RKO (cell line): ENCODE measurements at regions not wholly inside any gene's neighbourhood (a gene's known extent, or its start where the extent isn't known, plus 50 kb on each side); places are given as distances from the start of the nearest gene placed in this dataset.

ENCODE experiments used
- DNase-seq: peaks from one replicate; pipeline ENCODE4 v3.0.0-alpha.2; 2016; ENCODE audit warnings: low spot score

DNA sequence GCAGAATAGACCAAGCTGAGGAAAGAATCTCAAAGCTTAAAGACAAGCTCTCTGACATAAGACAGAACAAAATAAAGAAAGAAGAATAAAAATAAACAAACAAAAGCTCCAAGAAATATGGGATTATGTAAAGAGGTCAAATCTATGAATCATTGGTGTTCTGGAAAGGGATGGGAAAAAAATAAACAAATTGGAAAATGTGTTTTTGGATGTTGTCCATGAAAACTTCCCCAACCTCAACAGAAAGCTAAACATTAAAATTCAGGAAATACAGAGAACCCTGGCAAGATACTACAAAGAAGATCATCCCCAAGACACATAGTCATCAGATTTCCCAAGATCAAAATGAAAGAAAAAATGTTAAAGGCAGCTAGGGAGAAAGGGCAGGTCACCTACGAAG lies 662.0 kb upstream of the CDH18 start:
- no peak for DNase-seq

DNA sequence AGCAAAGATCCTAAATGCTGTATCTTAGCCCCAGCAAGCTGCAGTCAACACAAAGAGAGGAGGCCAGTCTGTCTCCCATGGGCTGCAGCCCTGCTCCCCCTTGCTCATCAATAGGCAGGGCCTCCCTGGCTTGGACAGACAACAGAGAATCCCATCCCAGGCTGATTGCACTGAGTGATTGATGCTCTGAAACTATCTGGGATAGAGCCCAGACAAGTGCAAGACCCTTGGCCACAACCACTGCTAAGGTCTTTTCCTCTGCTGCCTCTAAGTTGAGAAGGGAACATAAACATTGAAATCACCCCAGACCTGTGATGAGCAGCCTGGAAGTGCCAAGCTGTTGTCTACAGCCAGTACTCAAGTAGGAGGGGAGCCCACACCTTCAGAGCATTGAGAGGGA lies 661.0 kb upstream of the CDH18 start:
- DNase-seq = no peak

DNA sequence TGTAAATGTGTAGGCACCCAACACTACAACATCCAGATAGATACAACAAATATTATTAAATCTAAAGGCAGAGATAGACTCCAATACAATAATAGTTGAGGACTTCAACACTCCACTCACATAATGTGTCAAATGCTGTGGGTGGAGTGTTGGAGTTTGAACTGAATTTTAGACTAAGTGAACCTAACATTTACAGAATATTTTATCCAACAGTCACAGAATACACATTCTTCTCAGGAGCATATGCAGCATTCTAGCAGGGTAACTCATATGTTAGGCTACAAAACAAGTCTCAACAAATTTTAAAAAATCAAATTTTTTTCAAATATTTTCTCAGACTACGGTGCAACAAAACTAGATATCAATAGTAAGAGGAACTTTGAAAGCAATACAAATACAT lies 648.7 kb upstream of the CDH18 start:
- DNase-seq = no peak

DNA sequence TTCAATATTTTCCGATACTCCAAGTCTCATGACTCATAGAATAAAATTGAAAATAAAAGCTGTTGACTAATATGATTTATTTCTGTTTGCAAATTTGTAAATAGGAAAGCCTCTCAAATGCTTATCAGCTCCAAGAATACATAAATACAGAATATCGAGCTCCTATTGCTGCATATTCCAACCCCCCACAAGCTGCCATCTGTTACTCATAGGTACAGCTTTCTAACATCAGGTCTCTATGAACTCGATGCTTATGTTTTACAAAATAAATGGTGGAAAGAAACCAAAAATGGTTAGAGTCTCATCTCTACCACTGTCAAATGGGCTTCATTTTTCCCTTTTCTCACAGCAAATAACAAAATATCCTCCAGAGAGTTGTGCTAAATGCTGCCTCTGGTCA lies 631.6 kb upstream of the CDH18 start:
- DNase-seq = no peak

DNA sequence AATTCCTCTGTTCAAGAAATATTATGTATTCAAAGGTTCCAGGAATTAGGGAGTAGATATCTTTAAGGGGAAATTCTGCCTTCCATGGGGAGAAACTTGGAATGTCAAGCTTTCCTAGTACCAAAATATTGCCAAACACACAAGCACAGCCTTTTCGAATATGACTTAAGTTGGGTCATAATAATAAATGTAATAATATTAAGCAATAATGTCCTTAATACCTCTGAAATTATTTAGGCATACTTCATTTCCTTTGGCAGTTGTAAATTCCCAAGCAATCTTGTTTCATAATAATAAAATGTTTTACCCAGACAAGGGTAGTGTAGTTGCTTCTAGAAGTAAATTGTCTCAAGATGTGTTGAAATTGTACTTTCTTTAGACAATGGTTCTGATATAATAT lies 630.3 kb upstream of the CDH18 start:
- no peak for DNase-seq

DNA sequence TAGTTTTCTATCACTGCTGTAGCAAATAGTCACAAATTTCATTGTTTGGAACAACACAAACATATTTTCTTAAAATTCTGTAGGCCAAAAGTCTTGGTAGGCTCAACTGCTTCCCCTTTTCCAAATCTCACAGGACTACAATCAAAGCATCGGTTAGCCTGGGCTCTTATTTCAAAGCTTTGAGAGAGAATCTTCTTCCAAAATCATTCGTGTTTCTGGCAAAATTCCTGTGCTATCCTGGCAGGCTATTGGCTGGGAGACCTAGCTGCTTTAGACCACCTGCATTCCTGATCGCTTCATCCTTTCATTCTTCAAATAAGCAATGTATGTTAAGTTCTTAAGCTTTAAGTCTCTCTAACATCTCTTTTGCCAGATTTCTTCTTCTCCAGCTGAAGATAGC lies 629.8 kb upstream of the CDH18 start:
- DNase-seq = no peak

DNA sequence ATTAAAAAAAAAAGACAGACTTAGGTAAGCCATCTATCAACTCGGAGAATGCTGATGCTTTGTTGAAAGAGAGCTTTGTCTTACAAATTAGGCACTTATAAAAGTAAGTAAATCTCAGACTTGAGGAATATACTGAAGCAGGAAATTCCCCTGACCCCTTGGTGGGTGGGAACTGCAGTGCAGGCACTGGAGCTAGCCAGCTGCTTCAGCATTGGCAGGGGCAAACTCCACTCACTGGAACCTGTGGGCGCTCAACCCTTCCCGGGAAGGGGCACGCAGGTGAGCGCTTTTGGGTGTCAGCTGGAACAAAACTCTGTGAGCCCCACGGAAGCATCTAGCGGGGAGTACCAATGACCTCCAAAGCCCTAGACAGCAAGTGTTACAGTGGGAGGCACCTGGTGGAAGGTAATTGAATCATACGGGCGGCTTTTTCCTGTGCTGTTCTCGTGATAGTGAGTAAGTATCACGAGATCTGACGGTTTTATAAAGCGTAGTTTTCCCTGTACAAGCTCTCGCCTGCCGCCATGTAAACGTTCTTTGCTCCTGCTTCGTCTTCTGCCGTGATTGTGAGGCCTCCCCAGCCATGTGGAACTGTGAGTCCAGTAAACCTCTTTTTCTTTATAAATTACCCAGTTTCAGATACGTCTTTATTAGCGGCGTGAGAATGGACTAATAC lies 628.0 kb upstream of the CDH18 start:
- DNase-seq = no peak

DNA sequence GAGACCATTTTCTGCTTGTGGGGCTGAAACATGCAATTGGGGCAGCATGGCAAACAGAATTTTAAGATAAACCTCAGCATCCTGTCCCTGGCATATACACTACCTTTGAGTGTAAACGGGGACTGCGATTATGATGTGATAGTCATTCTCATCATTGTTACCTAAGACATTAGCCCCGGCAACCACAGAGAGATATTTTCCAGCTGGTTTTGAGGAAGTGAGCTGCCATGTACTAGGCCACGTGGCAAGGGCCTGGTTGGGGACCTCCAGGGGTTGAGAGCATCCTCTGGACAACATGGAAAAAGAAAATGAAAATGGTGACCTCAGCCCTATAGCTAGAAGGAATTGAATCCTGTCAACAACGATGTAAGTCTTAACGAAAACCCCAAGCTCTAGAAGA lies 623.6 kb upstream of the CDH18 start:
- no peak for DNase-seq

DNA sequence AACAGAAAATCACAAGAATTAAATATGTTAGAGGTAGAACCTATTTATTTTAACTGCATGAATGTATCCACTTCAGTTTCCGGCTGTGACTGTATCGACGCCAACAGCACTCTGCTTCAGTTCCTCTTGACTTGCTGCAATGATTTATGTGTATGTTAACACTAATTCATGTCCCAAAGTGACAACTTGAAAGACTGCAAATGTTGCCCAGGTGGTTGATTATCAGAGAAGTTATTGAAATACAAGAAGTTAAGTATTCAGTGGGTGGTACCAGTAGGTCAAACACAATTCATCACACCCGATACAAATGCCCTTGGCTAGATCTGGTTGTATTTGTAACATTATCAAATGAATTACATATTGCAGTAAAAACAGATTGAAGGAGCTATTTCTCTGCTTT lies 622.7 kb upstream of the CDH18 start:
- no peak for DNase-seq

DNA sequence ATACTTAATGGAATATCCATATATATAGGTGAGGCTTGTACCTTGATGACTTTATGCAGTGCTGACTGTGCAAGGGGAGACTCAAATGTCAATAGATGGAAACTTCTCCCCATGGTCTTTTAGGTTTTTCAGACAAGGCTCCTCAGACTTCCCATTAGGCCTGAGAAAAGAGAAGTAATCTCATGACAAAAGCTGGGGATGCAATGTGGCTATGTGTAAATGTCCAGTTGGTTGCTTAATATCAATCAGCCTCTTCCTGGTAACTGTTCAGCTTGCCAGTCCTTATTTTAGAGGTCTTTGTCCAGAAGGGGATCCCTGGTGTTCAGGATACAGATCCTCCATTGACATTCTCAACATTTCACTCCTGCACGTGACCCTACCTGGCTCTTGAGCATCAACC lies 621.1 kb upstream of the CDH18 start:
- DNase-seq = no peak

DNA sequence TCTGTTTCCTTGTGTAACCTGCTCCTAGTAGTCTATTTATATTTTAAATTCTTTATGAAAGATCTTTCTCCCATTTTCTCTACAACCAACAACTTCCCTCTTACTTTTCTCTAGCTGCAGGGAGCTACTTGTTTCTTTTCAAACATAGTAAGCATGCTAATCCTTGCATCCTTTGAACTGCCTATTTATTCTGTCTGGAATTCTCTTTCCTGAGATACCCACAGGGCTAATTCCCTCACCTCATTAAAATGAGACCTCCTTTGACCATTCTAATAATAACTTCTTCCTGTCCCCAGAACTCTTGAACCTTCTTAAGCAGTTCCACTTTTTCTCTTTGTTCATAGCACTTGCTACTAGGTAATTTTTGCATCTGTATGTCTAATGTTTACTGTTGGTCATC lies 620.6 kb upstream of the CDH18 start:
- no peak for DNase-seq

DNA sequence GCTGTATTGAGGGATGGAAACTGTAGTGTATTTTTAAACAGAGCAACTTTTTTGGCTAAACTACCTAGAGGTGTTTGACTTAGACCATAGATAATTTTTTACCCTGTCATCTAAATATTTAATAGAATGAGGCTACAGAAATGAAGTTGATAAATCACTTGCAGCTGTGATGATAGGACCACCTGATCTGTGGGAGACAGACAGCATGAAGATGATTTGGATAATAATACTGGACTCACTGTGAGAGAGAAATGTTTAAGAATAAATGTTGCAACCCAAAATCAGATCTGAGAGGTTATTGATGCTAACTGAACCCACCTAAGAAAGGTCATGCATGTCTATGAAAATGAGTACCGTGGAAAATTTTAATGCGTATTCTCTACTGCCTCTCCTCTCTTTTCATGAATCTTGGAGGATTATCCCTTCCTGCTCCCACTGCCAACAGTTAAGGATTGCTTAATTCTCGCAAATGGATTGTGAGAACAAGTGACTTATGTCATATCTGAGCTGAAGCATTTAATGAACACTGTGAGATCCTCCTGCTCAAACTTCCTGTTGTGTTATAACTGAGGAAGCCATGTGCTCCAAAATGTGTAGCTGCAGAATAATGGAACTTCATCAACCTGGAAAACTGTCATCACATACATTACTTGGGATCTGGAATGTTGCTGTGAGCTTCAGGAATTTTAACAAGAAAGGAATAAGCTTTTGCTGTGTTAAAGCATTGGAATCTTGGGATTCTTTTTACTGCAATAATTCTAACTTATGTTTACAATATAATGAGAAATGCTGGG lies 617.9 kb upstream of the CDH18 start:
- DNase-seq = no peak

DNA sequence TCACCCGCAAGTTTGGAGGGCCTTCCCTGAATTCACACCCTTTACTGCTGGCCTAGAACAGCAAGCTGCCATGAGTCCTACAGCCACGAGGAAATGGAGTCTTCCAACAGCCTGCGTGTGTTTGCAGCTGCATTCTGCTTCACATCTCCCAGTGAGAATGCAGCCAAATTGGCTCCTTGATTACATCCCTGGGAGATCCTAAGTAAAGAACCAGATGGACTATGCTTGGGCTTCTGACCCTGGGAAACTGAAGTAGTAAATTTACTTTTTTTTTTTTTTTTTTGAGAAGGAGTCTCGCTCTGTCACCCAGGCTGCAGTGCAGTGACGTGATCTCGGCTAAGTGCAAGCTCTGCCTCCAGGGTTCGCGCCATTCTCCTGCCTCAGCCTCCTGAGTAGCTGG lies 617.0 kb upstream of the CDH18 start:
- no peak for DNase-seq

DNA sequence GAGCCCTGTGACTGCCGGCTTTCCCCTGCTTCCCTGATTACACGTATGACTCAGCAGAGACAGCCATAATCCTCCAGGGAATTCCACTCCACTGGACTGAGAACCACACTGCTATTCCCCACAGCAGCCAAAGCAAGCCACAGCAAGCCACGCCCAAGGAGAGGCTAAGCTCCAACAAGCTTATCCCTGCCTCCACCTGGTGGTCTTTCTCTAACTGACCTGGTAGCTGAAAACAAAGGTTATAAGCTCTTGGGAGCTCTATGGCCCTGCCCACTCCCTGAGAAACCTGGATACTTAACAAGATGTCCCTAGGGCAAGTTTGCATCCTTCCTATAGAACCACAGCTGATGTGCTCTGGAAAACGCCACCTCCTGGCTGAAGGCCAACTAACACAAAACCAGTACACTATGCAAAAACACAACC lies 613.7 kb upstream of the CDH18 start:
- DNase-seq = no peak

DNA sequence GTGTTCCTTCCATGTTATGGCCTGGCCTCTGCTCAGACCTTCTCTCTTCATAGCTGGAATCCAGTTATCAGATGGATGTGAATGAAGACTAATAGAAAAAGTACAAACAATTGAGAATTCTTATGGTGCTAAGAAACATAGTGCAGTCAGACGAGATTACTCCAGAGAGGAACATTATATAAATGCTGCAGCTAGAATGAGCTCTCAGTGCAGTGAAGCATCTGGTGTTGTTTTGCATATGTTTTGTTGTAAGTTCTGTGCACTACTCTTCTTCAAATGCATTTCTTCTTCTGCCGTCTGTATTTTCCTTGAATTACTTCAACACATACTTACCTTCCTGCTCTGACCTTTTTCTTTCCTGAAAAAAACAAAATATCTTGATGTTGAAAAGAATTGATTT lies 602.4 kb upstream of the CDH18 start:
- no peak for DNase-seq

DNA sequence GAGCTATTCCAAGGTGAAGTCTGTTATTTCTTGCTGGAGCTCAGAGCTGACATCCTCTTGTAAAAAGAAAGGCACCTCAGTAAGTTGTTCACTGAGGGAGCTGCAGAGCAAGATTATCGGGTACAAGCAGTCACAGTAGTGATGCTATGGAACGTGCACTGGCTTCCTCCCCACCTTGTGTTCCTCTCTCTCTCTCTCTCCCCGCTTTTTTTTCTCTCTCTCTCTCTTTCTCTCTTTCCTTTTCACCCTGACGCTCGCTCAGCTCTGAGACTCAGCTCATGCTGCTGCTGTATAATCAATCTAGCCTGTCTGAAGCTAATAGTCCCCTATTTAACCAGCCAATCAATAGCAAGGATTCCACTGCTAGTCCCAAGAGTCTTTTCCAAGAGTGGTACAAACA lies 587.6 kb upstream of the CDH18 start:
- DNase-seq = no peak

DNA sequence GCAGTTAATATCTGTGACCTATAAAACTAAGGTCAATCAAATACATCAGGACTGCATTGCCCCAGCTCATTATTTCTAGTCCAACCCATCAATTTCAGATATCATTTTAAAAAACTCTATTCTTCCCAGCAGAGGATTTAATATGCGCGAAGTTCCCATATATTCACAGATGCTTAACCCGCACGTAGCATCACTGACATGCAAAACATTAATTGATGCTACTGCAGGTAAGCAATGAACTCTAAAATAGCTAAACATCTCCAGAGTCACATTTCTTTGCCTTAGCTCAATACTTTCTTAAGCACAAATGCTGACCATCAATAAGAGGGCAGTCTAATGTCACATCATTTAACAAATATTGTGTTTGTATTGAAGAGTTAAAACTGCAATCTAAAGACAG lies 586.6 kb upstream of the CDH18 start:
- DNase-seq = no peak

DNA sequence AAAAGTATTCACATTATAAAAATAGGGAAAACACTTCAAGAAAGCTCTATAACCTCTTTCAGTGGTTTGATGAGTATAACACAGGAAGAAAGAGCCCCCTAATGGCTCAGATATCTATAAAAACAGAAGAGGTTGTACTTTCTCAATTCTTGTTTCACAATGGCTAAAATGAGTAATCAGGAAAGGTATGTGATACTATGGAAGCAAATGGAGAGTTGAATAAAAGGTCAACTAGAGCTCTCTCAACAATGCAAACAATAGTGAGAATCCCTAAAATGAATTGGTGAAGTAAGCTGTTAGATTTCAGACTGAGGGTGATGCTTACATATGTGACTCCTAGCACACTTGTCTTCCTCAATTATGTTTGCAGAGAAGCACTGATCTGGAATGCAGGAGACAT lies 584.6 kb upstream of the CDH18 start:
- DNase-seq = peak; percentile 77

DNA sequence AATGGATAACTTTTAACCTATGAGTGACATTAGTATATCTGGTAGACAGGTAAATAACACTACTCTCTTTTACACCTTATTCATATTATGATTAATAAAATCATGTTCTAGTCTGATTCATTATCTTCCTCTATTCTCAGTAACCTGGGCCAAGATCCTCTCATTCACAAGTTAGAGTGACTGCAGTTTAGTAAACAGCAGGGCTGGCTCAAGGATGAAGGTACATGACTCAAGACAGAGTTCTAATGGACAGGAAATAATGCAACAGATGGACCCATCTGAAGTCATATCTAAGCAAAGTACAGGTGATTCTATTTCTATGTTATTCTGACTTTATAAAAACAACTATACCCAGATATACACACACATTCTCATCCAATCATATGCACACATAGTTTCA lies 582.5 kb upstream of the CDH18 start:
- no peak for DNase-seq

DNA sequence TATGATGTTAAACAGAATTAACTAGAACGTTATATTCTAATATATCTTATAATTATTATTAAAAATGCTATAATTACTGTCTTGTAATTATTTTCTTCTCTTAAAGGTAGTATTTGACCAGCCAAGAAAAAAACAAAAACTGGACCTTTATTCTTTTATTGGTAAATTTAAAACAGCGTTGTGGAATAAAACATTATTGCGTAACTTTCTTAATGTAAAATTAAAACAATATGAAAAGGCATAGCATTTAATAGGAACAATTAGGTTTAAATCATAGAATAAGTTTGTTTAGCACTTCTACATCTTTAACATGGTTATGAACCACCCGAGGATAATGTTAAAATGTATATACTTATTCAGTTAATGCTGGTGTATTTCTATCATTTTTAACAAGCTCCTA lies 574.5 kb upstream of the CDH18 start:
- DNase-seq = no peak

DNA sequence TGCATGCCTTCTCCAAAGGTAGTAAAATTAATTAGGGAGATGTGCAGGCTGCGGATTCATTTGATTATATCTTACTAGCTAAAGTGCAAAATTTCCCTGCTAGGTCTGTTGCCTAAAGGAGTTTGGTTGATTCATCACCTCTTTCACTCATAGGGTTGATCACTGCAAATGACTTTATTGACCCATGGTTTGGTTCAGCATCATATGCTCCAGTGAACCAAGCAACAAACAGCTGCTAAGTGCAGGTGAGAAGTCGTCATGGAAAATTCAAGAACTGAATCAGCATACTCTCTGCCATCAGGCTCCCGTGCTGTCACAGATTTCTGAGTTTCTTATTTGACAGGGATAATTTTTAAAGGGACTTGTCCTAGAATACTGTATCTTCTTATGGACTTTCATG lies 571.8 kb upstream of the CDH18 start:
- no peak for DNase-seq

DNA sequence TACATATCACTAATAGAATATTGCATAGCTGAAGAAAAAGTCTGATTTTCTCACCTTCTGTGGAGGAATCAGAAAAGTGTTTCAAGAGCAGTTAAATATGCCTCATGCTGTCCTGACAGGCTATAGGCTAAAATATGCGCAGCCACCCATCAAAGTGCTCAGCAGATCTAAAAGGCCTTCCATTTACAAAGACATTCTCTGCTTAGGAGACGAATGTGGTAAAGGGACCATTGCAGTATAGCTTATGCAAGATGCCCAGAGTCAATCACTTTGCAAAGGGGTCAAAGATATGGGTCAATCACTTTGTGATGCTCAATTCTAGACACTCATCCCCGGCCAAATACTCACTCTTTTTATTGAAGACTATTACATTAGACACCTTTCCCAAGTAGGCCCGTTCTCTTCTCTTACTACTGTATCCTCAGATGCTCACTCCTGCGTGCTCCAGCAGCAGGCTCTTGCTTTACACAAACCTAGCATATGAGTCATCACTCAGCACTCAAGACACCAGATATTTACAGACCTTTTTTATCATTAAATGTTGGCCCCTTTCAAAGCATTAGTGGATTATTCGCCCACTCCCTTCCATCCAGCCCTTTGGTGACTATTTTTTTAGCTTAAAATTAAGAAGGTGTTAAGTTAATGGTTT lies 568.2 kb upstream of the CDH18 start:
- DNase-seq = peak; percentile 19

DNA sequence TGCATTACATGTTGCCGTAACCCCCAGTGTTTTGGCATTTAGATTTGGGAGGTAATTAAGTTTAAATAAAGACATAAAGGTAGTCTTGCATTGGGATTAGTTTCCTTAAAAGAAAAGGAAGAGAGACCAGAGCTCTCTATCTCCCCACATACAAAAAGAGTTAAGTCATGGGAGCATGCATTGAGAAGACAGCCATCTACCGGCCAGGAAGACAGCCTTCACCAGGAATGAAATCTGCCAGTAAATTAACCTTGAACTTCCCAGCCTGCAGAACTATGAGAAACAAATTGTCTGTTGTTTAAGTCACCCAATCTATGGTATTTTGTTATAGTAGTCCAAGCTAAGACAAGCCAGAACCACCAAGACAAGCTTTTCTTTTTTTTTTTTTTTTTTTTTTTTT lies 567.0 kb upstream of the CDH18 start:
- DNase-seq = no peak

DNA sequence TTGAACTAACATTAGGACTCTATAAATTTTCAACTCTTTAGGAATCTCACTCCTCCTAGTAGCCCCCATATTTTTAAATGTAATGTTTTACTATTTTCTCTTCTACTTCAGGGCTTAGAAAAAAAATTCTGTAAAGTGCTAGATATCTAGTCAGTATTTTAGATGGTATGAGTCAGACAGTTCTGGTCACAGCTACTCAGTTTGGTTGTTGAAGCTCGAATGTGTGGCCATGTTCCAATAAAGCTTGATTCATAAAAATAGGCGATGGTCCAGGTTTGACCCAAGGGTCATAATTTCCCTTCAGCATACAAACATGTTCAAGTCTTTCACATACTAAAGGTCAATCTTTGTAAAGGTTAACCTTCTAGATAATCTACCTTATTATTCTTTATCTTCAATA lies 566.0 kb upstream of the CDH18 start:
- DNase-seq = peak; percentile 12
